SK-N-SH treated with all-trans-retinoic acid at 6 μM for 48 hours (cell line): ENCODE measurements at regions not wholly inside any gene's neighbourhood (a gene's known extent, or its start where the extent isn't known, plus 50 kb on each side); places are given as distances from the start of the nearest gene placed in this dataset.

Source experiments
- ARNTL ChIP-seq: fragments of 450-650 bp; formaldehyde crosslinking; IDR thresholded peaks from 2 replicates; pipeline ENCODE4 v1.5.0; 2020; ENCODE audit warnings: low read depth, mild to moderate bottlenecking, moderate library complexity, borderline replicate concordance
- CSDC2 ChIP-seq: fragments of 250-450 bp; sonication (Bioruptor Pico); IDR thresholded peaks from 2 replicates; pipeline ENCODE4 v1.5.0; 2020; ENCODE audit warnings: mild to moderate bottlenecking, moderate library complexity
- ISL1 ChIP-seq: fragments of 250-450 bp; sonication (Bioruptor Pico); IDR thresholded peaks from 2 replicates; pipeline ENCODE4 v2.1.2; 2022; ENCODE audit warnings: mild to moderate bottlenecking, moderate library complexity
- OSR1 ChIP-seq: fragments of 250-450 bp; sonication (Bioruptor Pico); IDR thresholded peaks from 2 replicates; pipeline ENCODE4 v1.8.0; 2022; ENCODE audit warnings: moderate library complexity, mild to moderate bottlenecking, inconsistent platforms
- SNAI2 ChIP-seq: fragments of 250-450 bp; sonication (Bioruptor Pico); IDR thresholded peaks from 2 replicates; pipeline ENCODE4 v1.5.0; 2020; ENCODE audit warnings: mild to moderate bottlenecking, moderate library complexity
- ZC3H10 ChIP-seq: fragments of 250-450 bp; sonication (Bioruptor Pico); IDR thresholded peaks from 2 replicates; pipeline ENCODE4 v1.5.1; 2021; ENCODE audit warnings: mild to moderate bottlenecking, moderate library complexity
- ZFP3 ChIP-seq: fragments of 250-450 bp; sonication (Bioruptor Pico); IDR thresholded peaks from 2 replicates; pipeline ENCODE4 v1.5.0; 2020; ENCODE audit warnings: mild to moderate bottlenecking, moderate library complexity
- ZFP30 ChIP-seq: fragments of 450-650 bp; formaldehyde crosslinking; IDR thresholded peaks from 2 replicates; pipeline ENCODE4 v1.5.0; 2022; ENCODE audit warnings: mild to moderate bottlenecking, moderate library complexity
- ZNF8 ChIP-seq: fragments of 450-650 bp; formaldehyde crosslinking; IDR thresholded peaks from 2 replicates; pipeline ENCODE4 v1.5.0; 2020; ENCODE audit warnings: mild to moderate bottlenecking, moderate library complexity
- TF ChIP-seq, protein P1 (sequence below): fragments of 250-450 bp; sonication (Bioruptor Pico); IDR thresholded peaks from 2 replicates; pipeline ENCODE4 v1.8.0; 2021; ENCODE audit warnings: low read depth, mild to moderate bottlenecking, moderate library complexity, borderline replicate concordance
- TF ChIP-seq, protein P2 (sequence below): fragments of 250-450 bp; sonication (Bioruptor Pico); IDR thresholded peaks from 2 replicates; pipeline ENCODE4 v1.5.1; 2021; ENCODE audit warnings: mild to moderate bottlenecking, moderate library complexity
- TF ChIP-seq, protein P3 (sequence below): fragments of 250-450 bp; sonication (Bioruptor Pico); IDR thresholded peaks from 2 replicates; pipeline ENCODE4 v1.5.1; 2020; ENCODE audit warnings: low read depth, mild to moderate bottlenecking, moderate library complexity
- TF ChIP-seq, protein P4 (sequence below): fragments of 250-450 bp; sonication (Bioruptor Pico); IDR thresholded peaks from 2 replicates; pipeline ENCODE4 v1.8.0; 2020; ENCODE audit warnings: mild to moderate bottlenecking, moderate library complexity, borderline replicate concordance

DNA sequence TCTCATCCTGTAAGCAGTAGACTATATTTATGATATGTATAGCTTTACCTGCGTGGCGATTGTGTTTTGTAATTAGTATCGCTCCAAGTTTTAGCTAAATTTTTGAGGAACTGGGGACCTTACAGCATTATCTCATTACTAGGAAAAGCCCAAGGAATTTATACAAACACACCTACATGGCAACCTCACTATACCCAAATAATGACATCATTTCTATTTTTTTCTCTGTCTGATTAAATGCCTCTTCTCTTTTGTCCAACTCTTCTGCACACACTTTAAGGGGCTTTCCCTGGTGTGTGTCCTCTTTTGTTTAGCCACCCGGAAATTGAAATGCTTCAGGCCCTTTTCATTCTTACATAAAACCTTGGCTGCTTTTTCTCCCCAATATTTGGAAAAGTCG lies 82.9 kb upstream of the EXOC2 start:
- TF ChIP-seq CSDC2 (CRISPR knock-in tag) (no peak), ARNTL (CRISPR knock-in tag) (no peak), ZC3H10 (CRISPR knock-in tag) (no peak), ZNF8 (no peak), OSR1 (CRISPR knock-in tag) (no peak), ZFP3 (CRISPR knock-in tag) (no peak), SNAI2 (CRISPR knock-in tag) (no peak), ZFP30 (no peak), ISL1 (no peak)
- TF ChIP-seq, protein P1, sequence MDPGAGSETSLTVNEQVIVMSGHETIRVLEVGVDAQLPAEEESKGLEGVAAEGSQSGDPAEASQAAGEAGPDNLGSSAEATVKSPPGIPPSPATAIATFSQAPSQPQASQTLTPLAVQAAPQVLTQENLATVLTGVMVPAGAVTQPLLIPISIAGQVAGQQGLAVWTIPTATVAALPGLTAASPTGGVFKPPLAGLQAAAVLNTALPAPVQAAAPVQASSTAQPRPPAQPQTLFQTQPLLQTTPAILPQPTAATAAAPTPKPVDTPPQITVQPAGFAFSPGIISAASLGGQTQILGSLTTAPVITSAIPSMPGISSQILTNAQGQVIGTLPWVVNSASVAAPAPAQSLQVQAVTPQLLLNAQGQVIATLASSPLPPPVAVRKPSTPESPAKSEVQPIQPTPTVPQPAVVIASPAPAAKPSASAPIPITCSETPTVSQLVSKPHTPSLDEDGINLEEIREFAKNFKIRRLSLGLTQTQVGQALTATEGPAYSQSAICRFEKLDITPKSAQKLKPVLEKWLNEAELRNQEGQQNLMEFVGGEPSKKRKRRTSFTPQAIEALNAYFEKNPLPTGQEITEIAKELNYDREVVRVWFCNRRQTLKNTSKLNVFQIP (CRISPR knock-in tag), result no peak
- TF ChIP-seq, protein P2, sequence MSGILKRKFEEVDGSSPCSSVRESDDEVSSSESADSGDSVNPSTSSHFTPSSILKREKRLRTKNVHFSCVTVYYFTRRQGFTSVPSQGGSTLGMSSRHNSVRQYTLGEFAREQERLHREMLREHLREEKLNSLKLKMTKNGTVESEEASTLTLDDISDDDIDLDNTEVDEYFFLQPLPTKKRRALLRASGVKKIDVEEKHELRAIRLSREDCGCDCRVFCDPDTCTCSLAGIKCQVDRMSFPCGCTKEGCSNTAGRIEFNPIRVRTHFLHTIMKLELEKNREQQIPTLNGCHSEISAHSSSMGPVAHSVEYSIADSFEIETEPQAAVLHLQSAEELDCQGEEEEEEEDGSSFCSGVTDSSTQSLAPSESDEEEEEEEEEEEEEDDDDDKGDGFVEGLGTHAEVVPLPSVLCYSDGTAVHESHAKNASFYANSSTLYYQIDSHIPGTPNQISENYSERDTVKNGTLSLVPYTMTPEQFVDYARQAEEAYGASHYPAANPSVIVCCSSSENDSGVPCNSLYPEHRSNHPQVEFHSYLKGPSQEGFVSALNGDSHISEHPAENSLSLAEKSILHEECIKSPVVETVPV (CRISPR knock-in tag), result no peak
- TF ChIP-seq, protein P3, sequence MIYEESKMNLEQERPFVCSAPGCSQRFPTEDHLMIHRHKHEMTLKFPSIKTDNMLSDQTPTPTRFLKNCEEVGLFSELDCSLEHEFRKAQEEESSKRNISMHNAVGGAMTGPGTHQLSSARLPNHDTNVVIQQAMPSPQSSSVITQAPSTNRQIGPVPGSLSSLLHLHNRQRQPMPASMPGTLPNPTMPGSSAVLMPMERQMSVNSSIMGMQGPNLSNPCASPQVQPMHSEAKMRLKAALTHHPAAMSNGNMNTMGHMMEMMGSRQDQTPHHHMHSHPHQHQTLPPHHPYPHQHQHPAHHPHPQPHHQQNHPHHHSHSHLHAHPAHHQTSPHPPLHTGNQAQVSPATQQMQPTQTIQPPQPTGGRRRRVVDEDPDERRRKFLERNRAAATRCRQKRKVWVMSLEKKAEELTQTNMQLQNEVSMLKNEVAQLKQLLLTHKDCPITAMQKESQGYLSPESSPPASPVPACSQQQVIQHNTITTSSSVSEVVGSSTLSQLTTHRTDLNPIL (CRISPR knock-in tag), result no peak
- TF ChIP-seq, protein P4, sequence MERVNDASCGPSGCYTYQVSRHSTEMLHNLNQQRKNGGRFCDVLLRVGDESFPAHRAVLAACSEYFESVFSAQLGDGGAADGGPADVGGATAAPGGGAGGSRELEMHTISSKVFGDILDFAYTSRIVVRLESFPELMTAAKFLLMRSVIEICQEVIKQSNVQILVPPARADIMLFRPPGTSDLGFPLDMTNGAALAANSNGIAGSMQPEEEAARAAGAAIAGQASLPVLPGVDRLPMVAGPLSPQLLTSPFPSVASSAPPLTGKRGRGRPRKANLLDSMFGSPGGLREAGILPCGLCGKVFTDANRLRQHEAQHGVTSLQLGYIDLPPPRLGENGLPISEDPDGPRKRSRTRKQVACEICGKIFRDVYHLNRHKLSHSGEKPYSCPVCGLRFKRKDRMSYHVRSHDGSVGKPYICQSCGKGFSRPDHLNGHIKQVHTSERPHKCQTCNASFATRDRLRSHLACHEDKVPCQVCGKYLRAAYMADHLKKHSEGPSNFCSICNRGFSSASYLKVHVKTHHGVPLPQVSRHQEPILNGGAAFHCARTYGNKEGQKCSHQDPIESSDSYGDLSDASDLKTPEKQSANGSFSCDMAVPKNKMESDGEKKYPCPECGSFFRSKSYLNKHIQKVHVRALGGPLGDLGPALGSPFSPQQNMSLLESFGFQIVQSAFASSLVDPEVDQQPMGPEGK (CRISPR knock-in tag), result no peak
